DND-41 (cell line): ENCODE measurements at regions not wholly inside any gene's neighbourhood (a gene's known extent, or its start where the extent isn't known, plus 50 kb on each side); places are given as distances from the start of the nearest gene placed in this dataset.

Source experiments
- CTCF ChIP-seq: IDR thresholded peaks from 2 replicates; pipeline ENCODE4 v1.5.1; 2012; ENCODE audit warnings: borderline replicate concordance, low read length, moderate library complexity, mild to moderate bottlenecking; ENCODE audit not compliant: poor library complexity, severe bottlenecking; ENCODE audit errors: extremely low read depth
- EZH2 ChIP-seq: IDR thresholded peaks from 3 replicates; pipeline ENCODE4 v1.6.1; 2012; ENCODE audit warnings: borderline replicate concordance, low read depth, mild to moderate bottlenecking, moderate library complexity, low read length, inconsistent platforms; ENCODE audit not compliant: severe bottlenecking

- no peak for TF ChIP-seq CTCF
- no peak for TF ChIP-seq EZH2
Measured at GRCh38 chr12:14256121-14256520, 109.4 kb upstream of the ATF7IP start.
